Keratinocyte (primary cell): ENCODE measurements at regions not wholly inside any gene's neighbourhood (a gene's known extent, or its start where the extent isn't known, plus 50 kb on each side); places are given as distances from the start of the nearest gene placed in this dataset.

Experiments used
- CTCF ChIP-seq, 3 experiments: IDR thresholded peaks in 1 of 3; conservative IDR thresholded peaks in 1 of 3; optimal IDR thresholded peaks in 1 of 3; 2 replicates in 2 of 3; 3 replicates in 1 of 3; pipeline versions ENCODE3 to v1.5.1; 2011; ENCODE audit warnings: low read length in 3 of 3, mild to moderate bottlenecking in 3 of 3, moderate library complexity in 2 of 3, control low read depth in 1 of 3, inconsistent platforms in 1 of 3; ENCODE audit not compliant: insufficient read depth in 2 of 3; ENCODE audit errors: extremely low read depth in 1 of 3
- EZH2 ChIP-seq: IDR thresholded peaks from one replicate; pipeline ENCODE4 v1.6.1; 2012; ENCODE audit warnings: inconsistent platforms, mild to moderate bottlenecking, low read length, moderate library complexity

- TF ChIP-seq CTCF (optimal IDR thresholded peaks at IDR 0.05 in 1 of 3, IDR thresholded peaks at IDR 0.05 in 1 of 3, conservative IDR thresholded peaks at IDR 0.05 in 1 of 3; ENCODE audit: extremely low read depth in 1 of 3, insufficient read depth in 2 of 3, low read length in 3 of 3), result no peak
- no peak for TF ChIP-seq EZH2
These were observed 131.2 kb downstream of the TMEM30B start for GRCh38 chr14:61149896-61150295.
